Lung (tissue), 11 donors: ENCODE measurements at regions not wholly inside any gene's neighbourhood (a gene's known extent, or its start where the extent isn't known, plus 50 kb on each side); places are given as distances from the start of the nearest gene placed in this dataset.

Experiments used
- ATAC-seq: fragments of 200-7000 bp; cut with Tn5 transposase; one replicate; pipeline ENCODE4 v1.9.1; 2020; ENCODE audit warnings: moderate number of reproducible peaks; ENCODE audit not compliant: insufficient read depth, low FRiP score
- DNase-seq, 3 donors: peaks; one replicate each; pipeline ENCODE4 v3.0.0-alpha.2; 2013 to 2017
- H3K27ac ChIP-seq, 2 donors: one replicate each; pipeline ENCODE4 v1.5.1; 2013; ENCODE audit warnings: mild to moderate bottlenecking in 2 of 2, moderate library complexity in 2 of 2, control low read depth in 1 of 2, inconsistent platforms in 1 of 2, low read depth in 1 of 2, low read length in 1 of 2
- H3K27me3 ChIP-seq, 3 donors: one replicate each; pipeline ENCODE4 v1.5.1; 2013; ENCODE audit warnings: low read length in 2 of 3; ENCODE audit not compliant: control insufficient read depth in 3 of 3, insufficient read depth in 3 of 3
- H3K36me3 ChIP-seq, 4 donors: one replicate each; pipeline ENCODE4 v1.5.1; 2013; ENCODE audit warnings: low read length in 4 of 4, mild to moderate bottlenecking in 1 of 4, moderate library complexity in 1 of 4; ENCODE audit not compliant: control insufficient read depth in 4 of 4, insufficient read depth in 4 of 4
- H3K4me1 ChIP-seq, 5 donors: one replicate each; pipeline ENCODE4 v1.5.1; 2013; ENCODE audit warnings: low read length in 5 of 5, mild to moderate bottlenecking in 2 of 5, moderate library complexity in 1 of 5; ENCODE audit not compliant: control insufficient read depth in 5 of 5, insufficient read depth in 5 of 5
- H3K4me3 ChIP-seq: one replicate; pipeline ENCODE4 v1.5.1; 2013; ENCODE audit warnings: mild to moderate bottlenecking, control low read depth, moderate library complexity
- H3K9ac ChIP-seq, 2 donors: one replicate each; pipeline ENCODE4 v1.5.1; 2013; ENCODE audit warnings: low read length in 2 of 2, control low read depth in 1 of 2; ENCODE audit not compliant: insufficient read depth in 1 of 2
- H3K9me3 ChIP-seq, 4 donors: one replicate each; pipeline ENCODE4 v1.5.1; 2013; ENCODE audit warnings: low read length in 3 of 4, mild to moderate bottlenecking in 1 of 4, moderate library complexity in 1 of 4; ENCODE audit not compliant: control insufficient read depth in 4 of 4, insufficient read depth in 3 of 4
- WGBS, 2 donors: extraction: QIAGEN DNeasy Blood & Tissue Kit; methylation state at CpG; one replicate each; pipeline ENCODE4 v1.1.7; 2013; 5-methylcytosine and 5-hydroxymethylcytosine counted together
- TF ChIP-seq, protein P1 (sequence below): IDR thresholded peaks from 2 replicates; pipeline ENCODE4 v1.5.1; 2012; ENCODE audit warnings: mild to moderate bottlenecking; ENCODE audit errors: control extremely low read depth, extremely low read depth
- donor health status: control.
- donor health status: control.
- donor health status: Bipolar disorder and iron deficiency.
- donor health status: healthy.
- donor health status: DM: yes; HTN: yes; CAD: no.

DNA sequence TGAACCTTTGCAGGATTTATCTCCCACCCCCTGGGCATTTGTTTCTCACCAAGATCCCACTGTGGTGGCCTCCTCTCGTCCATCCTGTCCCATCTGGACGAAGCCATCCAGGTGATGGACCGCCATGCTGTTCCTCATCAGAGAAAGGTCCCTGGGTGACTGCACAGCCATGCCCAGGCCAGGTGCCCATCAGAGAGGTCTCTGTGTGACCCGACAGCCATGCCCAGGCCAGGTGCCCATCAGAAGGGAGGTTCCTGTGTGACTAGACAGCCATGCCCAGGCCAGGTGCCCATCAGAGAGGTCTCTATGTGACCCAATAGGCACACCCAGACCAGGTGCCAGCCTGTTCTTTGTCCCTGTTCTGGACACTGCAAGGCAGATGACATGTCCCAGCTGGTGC is 360.9 kb upstream of the SALL3 start:
- Histone ChIP-seq H3K9me3 (peaks cover 0 to 8% (median 4%) of the 10 kb centered on the region in 4 donors), H3K4me3 (no peak overlapping the region), H3K27me3 (no peaks in the 10 kb centered on the region), H3K36me3 (no peaks in the 10 kb centered on the region), H3K4me1 (no peaks in the 10 kb centered on the region), H3K27ac (no peak overlapping the region), H3K9ac (no peak overlapping the region)
- ATAC-seq (no peak), DNase-seq (no peak)
- TF ChIP-seq, protein P1, sequence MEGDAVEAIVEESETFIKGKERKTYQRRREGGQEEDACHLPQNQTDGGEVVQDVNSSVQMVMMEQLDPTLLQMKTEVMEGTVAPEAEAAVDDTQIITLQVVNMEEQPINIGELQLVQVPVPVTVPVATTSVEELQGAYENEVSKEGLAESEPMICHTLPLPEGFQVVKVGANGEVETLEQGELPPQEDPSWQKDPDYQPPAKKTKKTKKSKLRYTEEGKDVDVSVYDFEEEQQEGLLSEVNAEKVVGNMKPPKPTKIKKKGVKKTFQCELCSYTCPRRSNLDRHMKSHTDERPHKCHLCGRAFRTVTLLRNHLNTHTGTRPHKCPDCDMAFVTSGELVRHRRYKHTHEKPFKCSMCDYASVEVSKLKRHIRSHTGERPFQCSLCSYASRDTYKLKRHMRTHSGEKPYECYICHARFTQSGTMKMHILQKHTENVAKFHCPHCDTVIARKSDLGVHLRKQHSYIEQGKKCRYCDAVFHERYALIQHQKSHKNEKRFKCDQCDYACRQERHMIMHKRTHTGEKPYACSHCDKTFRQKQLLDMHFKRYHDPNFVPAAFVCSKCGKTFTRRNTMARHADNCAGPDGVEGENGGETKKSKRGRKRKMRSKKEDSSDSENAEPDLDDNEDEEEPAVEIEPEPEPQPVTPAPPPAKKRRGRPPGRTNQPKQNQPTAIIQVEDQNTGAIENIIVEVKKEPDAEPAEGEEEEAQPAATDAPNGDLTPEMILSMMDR = no peak
- 91 to 92% methylated on average over 4 of the region's 4 CpGs for WGBS, 2 donors

GRCh38 chr18:78619854-78620253 is 359.8 kb upstream of the SALL3 start:
- H3K9ac ChIP-seq = no peak overlapping the region
- H3K27me3 ChIP-seq = no peaks in the 10 kb centered on the region
- ATAC-seq = no peak
- no peaks in the 10 kb centered on the region for H3K36me3 ChIP-seq
- no peak for DNase-seq
- 48 to 61% methylated on average over 13 of the region's 13 CpGs for WGBS, 2 donors
- H3K9me3 ChIP-seq = peaks cover 0 to 8% (median 4%) of the 10 kb centered on the region in 4 donors
- no peak overlapping the region for H3K4me3 ChIP-seq
- H3K4me1 ChIP-seq = no peaks in the 10 kb centered on the region
- TF ChIP-seq, protein P1 = no peak
- H3K27ac ChIP-seq = no peak overlapping the region

GRCh38 chr18:78620326-78620725 is 359.3 kb upstream of the SALL3 start:
- Histone ChIP-seq H3K27ac (no peak overlapping the region), H3K9me3 (peaks cover 0 to 8% (median 4%) of the 10 kb centered on the region in 4 donors), H3K27me3 (no peaks in the 10 kb centered on the region), H3K4me3 (no peak overlapping the region), H3K4me1 (no peaks in the 10 kb centered on the region), H3K9ac (no peak overlapping the region), H3K36me3 (no peaks in the 10 kb centered on the region)
- TF ChIP-seq, protein P1 = no peak
- no peak for DNase-seq
- ATAC-seq = no peak
- WGBS, 2 donors = 88 to 91% methylated on average over 6 of the region's 6 CpGs

DNA sequence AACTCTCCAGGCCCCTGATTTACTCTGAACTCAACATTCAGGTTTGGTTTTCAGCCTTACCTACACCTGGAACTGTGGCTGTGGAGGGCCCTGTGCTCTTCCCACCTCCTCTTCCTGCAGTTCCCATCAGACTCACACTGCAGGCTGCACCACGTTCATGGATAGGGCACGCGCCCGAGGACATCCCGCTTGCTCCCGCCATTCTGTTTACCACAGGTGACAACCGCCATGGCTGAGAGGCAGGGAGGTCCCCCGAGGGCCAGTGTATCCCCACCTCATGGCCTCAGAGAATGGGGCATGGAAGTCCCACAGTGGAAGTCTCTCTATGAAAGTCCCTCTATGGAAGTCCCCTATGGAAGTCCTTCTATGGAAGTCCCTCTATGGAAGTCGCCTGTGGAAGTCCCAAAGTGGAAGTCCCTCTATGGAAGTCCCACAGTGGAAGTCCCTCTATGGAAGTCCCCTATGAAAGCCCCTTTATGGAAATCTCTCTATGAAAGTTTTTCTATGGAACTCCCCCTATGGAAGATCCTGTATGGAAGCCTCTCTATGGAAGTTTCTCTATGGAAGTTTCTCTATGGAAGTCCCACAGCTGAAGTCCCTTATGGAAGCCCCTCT is 358.4 kb upstream of the SALL3 start:
- TF ChIP-seq, protein P1 = no peak
- no peak overlapping the region for H3K4me3 ChIP-seq
- ATAC-seq (no peak), DNase-seq (no peak)
- H3K27ac ChIP-seq = no peak overlapping the region
- peaks cover 0 to 8% (median 4%) of the 10 kb centered on the region in 4 donors for H3K9me3 ChIP-seq
- peaks cover 0 to 5% (median 0%) of the 10 kb centered on the region in 5 donors for H3K4me1 ChIP-seq
- WGBS, 2 donors = 90 to 98% methylated on average over 9 of the region's 9 CpGs
- H3K27me3 ChIP-seq = no peaks in the 10 kb centered on the region
- H3K36me3 ChIP-seq = no peaks in the 10 kb centered on the region
- no peak overlapping the region for H3K9ac ChIP-seq
